ENCODE measurements at regions not wholly inside any gene's neighbourhood (a gene's known extent, or its start where the extent isn't known, plus 50 kb on each side); places are given as distances from the start of the nearest gene placed in this dataset.

- DNase-seq: no peak
Observed at GRCh38 chr14:100659345-100660001, 67.2 kb upstream of the DLK1 start.

GRCh38 chr14:100660498-100660881 is 66.2 kb upstream of the DLK1 start:
- no peak for DNase-seq

GRCh38 chr14:100660882-100661635 is 65.6 kb upstream of the DLK1 start:
- DNase-seq: no peak

- DNase-seq: peak; percentile 57
Observed at GRCh38 chr14:100662879-100663760, 63.6 kb upstream of the DLK1 start.

- DNase-seq: no peak
Observed at GRCh38 chr14:100663761-100664052, 63.0 kb upstream of the DLK1 start.

GRCh38 chr14:100664231-100664630 is 62.5 kb upstream of the DLK1 start:
- no peak for DNase-seq

GRCh38 chr14:100664841-100665510 is 61.7 kb upstream of the DLK1 start:
- no peak for DNase-seq

- no peak for DNase-seq
Observed at GRCh38 chr14:100665511-100666032, 61.1 kb upstream of the DLK1 start.

GRCh38 chr14:100666403-100666802 is 60.3 kb upstream of the DLK1 start:
- no peak for DNase-seq

- no peak for DNase-seq
Observed at GRCh38 chr14:100666851-100667250, 59.8 kb upstream of the DLK1 start.

- DNase-seq: no peak
Observed at GRCh38 chr14:100667656-100668055, 59.0 kb upstream of the DLK1 start.

- no peak for DNase-seq
Observed at GRCh38 chr14:100668352-100668751, 58.3 kb upstream of the DLK1 start.

- DNase-seq: no peak
Observed at GRCh38 chr14:100669011-100669412, 57.7 kb upstream of the DLK1 start.

GRCh38 chr14:100669468-100669867 is 57.2 kb upstream of the DLK1 start:
- DNase-seq: no peak

GRCh38 chr14:100670017-100670752 is 56.5 kb upstream of the DLK1 start:
- no peak for DNase-seq

- no peak for DNase-seq
Observed at GRCh38 chr14:100670753-100671049, 56.0 kb upstream of the DLK1 start.

GRCh38 chr14:100671386-100671901 is 55.2 kb upstream of the DLK1 start:
- DNase-seq: no peak

GRCh38 chr14:100671906-100672305 is 54.8 kb upstream of the DLK1 start:
- no peak for DNase-seq

GRCh38 chr14:100673085-100673806 is 53.4 kb upstream of the DLK1 start:
- no peak for DNase-seq

- DNase-seq: no peak
Observed at GRCh38 chr14:100673807-100674154, 52.9 kb upstream of the DLK1 start.

- DNase-seq: no peak
Observed at GRCh38 chr14:100674428-100674827, 52.3 kb upstream of the DLK1 start.

Measured in CD4-positive, alpha-beta T cell treated with Interleukin-21 for 1 hour (primary cell).